HG03342 (cell line): ENCODE measurements at regions not wholly inside any gene's neighbourhood (a gene's known extent, or its start where the extent isn't known, plus 50 kb on each side); places are given as distances from the start of the nearest gene placed in this dataset.
"Not testable (repeated sequence)": the region's sequence is repeated elsewhere in the genome, so short reads cannot be mapped to it uniquely, and the experiment has no call there.

Experiments used
- ATAC-seq: cut with Tn5 transposase; IDR thresholded peaks from one replicate; pipeline ENCODE4 v1.9.1; 2021; ENCODE audit warnings: mild to moderate bottlenecking, moderate library complexity; ENCODE audit not compliant: unreplicated experiment

DNA sequence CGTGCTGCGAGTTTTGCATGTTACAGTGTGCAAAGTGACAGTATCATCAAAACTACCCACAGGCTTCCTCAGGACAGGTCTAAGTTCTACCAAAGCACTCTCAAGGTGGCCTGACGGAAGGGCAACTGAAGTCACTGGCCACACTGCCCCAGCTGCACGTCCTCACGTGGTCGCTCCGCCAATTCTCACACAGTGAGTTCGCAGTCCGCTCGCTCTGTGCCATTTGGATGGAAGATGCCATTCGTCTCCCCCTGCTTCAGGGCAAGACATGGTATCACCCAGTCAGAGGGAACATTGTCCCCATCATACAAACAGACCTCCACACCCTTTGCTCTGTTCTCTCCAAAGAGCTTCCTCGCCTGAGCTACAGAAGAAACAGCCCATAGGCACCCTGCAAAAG is 109.6 kb upstream of the COBL start:
- no peak for ATAC-seq

DNA sequence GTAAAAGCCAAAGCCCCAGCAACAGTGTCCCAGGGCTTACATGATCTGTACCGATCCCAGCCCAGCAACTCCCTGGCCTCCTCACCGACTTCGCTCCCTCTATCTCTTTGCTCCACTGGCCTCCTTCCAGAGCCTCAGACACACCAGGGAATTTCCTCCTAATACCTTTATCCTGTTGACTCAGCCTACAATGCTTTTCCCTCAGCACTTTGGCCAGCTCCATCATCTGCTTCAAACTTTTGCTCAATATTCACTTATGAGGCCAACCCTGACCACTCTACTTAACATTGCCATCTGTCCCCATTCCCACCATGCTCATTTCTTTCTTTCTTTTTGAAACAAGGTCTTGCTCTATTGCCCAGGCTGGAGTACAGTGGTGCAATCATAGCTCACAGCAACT is 93.3 kb upstream of the COBL start:
- not testable (repeated sequence) for ATAC-seq

DNA sequence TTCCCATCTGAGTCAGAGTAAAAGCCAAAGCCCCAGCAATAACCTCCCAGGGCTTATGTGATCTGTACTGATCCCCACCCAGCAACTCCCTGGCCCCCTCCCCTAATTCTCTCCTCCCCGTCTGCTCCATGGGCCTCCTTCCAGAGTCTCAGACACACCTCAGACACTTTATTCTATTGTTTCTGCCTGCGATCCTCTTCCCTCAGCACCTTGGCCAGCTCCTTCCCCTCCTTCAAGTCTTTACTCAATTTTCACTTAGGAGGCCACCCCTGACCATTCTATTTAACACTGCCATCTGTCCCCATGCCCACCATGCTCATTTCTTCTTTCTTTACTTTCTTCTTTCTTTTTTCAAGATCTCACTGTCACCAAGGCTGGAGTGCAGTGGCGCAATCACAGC is 81.0 kb upstream of the COBL start:
- ATAC-seq = not testable (repeated sequence)

DNA sequence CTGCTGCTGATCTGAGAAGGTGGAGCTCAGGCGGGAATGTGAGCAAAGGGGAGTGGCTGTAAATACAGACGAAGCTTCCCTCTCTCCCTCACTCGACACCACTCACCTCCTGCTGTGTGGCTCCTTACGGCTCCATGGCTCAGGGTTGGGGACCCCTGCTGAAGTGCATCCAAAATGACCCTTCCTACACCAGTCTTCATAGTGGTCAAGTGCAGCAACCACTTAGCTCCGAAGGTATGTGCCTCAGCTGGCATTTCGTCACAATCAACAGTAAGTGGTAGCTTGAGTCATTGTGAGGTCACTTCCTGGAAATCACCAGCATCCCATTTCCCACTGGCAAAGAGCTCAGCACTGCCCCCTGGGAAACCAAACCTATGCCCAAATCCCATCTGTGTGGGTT is 76.4 kb upstream of the COBL start:
- ATAC-seq = not testable (repeated sequence)

DNA sequence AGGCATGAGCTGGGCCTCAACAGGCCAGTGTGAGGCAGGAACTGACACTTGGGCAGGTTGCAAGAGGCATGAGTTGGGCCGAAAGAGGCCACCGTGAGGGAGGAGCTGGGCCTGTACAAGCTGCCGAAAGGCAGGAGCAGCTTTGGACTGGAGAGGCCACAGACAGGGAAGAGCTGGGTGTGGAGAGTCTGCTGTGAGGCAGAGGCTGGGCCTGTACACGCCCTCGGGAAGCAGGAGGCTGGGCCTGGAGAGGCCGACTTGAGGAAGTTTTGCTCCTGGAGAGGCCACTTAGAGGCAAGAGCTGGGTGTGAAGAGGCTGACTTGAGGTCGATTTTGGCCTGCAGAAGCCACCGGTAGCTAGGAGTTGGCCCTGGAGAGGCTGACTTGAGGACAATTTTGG is 73.3 kb upstream of the COBL start:
- ATAC-seq = not testable (repeated sequence)

DNA sequence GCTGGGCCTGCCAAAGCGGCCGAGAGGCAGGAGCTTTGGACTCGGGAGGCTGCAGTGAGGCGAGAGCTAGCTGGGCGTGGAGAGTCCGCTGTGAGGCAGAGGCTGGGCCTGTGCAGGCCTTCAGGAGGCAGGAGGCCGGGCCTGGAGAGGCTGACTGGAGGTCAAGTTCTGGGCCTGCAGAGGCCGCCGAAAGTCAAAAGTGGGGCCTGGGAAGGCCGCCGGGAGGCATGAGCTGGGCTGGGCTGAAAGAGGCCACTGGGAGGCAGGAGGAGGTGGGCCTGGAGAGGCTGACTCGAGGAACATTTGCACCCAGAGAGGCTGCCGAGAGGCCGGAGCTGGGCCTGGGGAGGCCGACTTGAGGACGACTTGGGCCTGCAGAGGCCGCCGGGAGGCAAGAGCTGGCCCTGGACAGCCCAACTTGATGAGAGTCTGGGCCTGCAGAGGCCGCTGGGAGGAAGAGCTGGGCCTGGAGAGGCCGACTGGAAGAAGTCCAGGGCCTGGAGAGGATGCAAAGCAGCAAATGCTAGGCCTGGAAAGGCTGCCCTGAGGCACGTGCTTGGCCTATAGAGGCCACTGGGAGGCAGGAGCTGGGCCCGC is 72.7 kb upstream of the COBL start:
- ATAC-seq = not testable (repeated sequence)

DNA sequence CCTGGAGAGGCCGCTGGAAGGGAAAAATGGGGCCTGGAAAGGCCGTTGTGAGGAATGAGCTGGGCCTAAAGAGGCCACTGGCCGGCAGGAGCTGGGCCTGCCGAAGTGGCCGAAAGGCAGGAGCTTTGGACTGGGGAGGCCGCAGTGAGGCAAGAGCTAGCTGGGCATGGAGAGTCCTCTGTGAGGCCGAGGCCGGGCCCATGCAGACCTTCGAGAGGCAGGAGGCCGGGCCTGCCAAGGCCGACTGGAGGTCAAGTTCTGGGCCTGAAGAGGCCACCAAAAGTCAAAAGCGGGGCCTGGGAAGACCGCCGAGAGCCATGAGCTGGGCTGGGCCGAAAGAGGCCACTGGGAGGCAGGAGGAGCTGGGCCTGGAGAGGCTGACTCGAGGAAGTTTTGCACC is 71.6 kb upstream of the COBL start:
- ATAC-seq = not testable (repeated sequence)

DNA sequence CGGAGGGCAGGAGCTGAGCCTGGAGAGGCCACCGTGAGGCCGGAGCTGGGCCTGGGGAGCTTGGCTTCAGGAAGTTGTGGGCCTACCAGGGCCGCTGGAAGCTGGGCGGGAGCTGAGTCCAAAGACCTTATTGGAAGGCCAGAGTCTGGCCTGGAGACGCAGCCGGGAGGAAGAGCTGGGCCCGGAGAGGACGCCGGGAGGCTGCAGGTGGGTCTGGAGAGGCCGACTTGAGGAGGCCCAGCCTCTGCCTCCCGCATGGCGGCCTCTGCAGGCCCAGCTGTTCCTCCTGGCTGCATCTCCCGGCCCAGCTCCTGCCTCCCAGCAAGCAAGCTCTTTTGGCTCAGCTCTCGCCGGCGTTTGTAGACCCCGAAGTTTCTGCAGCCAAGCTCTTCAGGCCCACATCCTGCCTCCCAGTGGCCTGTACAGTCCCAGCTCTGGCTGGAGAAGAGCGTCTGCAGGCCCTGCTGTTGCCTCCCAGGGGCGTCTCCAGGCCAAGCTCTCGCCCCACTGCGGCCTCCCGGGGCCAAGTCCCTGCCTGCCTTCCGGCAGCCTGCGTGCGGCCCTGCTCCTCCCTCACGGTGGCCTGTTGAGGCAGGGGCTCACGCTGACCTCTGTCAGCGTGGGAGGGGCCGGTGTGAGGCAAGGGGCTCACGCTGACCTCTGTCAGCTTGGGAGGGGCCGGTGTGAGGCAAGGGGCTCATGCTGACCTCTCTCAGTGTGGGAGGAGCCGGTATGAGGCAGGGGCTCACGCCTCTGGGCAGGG is 70.4 kb upstream of the COBL start:
- not testable (repeated sequence) for ATAC-seq

DNA sequence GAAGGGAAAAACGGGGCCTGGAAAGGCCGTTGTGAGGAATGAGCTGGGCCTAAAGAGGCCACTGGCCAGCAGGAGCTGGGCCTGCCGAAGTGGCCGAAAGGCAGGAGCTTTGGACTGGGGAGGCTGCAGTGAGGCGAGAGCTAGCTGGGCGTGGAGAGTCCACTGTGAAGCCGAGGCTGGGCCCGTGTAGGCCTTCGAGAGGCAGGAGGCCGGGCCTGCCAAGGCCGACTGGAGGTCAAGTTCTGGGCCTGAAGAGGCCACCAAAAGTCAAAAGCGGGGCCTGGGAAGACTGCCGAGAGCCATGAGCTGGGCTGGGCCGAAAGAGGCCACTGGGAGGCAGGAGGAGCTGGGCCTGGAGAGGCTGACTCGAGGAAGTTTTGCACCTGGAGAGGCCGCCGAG is 69.6 kb upstream of the COBL start:
- not testable (repeated sequence) for ATAC-seq

DNA sequence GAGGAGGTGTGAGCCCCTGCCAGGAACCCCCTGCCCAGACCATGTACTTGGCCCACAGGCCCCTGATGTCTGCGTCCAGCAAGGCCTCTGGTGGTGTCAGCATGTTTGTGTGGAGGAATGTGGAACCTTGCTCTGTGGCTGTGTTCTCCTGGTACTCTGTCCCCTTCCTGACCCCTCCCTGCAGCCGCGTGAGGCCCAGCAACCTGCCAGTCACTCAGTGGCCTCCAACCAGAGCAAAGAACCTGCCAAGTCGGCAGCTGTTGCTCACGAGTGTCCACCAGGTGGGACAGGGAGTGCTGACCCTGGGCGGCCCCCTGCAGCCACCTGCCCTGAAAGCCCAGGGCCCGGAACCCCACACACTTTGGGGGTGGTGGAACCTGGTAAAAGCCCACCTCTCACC is 65.6 kb upstream of the COBL start:
- not testable (repeated sequence) for ATAC-seq

DNA sequence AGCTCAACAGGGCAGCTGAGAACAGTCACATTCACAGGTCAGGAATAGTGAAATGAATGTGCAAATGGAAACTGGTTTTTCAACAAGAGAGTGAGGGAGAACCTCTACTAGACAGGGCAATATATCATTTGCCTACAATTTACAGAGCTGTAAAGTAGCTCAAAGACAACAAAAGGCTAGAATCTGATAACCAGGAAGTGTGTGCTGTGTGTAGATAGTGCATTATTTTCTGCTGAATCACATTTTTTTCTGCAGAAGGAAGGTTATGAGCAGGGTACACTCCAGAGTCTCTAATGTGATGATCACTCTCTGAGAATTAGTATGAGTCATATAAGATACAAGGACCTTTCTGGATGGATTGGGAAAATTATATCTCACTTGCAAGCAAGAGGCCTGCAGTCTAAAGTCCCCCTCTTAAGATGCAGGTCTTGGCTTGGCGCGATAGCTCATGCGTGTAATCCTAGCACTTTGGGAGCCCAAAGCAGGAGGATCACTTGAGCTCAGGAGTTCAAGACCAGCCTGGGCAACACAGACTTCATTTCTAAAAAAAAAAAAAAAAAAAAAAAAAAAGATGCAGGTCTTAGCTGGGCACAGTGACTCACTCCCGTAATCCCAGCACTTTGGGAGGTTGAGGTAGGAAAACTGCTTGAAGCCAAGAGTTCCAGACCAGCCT is 59.9 kb upstream of the COBL start:
- no peak for ATAC-seq

DNA sequence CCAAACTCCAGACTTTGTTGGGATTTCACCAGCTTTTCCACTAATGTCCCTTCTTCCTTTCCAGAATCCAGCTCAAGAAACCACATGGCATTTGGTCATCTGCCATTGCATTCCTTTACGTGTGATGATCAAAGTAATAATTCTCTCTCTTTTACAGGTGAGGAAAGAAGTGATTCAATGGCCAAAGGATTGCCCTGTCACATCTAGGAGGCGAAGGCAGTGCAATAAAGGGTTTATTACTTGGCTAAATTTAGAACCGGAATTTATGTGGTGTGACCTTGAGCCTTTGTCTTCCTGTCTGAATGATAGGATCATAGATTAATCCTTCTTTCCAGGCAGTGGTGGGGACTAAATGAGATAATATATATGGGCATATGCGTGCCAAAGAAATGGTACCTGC is 58.3 kb upstream of the COBL start:
- ATAC-seq = no peak

DNA sequence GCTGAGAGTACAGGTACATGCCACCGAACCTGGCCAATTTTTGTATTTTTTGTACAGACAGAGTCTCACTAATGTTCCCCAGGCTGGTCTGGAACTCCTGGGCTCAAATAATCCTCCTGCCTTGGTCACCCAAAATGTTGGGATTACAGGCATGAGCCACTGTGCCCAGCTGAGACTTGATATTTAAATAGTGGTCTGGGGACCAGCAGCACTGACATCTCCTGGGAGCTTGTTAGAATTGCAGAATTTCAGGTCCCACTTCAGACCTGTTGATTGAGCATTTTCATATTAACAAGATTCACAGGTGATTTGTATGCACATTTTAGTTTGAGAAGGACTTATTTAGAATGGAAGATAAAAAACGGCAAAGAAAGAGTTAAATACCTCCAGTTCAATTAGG is 57.0 kb upstream of the COBL start:
- ATAC-seq = not testable (repeated sequence)

DNA sequence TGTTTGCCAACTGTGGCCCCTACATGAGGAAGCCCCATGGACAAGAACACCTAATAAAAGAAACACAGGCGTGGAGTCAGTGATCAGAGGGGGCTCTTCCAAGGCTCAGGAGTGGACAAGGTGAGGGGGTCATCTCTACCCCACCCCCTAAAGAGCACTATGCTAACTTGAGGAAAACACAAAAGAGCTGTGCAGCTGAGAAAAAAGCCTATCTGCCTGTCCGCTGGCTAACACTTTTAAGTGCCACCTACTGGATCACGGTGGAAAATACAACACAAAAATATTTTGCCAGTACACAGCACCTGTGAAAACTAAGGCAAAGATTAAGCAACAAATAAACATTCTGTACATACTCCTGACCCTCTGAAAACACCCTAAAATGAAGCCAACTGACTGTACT is 53.1 kb upstream of the COBL start:
- peak; percentile 50 for ATAC-seq

DNA sequence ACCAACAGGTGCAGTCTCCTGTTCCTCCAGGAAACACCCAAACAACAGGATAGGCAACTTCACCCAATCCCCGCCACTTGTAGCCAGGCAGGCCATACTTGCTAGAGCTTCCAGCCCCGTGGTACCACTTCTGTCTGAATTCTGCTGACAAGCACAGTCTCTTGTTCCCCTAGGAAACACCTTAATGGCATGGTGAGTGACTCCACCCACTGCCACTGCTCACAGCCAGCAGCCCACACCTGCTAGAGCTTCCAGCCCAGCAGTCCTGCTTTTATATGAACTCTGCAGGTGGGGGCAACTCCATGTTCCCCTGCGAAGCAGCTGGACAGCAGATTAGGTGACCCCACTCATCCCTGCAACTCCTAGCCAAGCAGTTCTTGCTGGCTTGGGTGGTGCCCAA is 52.6 kb upstream of the COBL start:
- not testable (repeated sequence) for ATAC-seq

DNA sequence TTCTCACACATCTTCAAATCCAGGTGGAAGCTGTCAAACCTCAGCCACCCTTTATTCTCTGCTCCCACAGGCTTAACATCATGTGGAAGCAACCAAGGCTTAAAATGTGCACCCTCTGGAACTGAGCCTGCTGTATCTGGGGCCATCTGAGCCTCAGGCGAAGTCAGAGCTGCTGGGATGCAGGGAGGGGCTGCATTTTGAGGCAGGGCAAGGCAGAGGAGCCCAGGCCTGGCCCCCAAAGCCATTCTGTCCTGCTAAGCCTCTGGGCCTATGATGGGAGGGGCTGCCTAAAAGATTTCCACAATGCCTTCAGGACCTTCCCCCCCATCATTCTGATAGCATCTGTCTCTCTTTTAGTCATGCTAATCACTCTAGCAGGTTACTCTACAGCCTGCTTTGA is 51.7 kb upstream of the COBL start:
- ATAC-seq = no peak

DNA sequence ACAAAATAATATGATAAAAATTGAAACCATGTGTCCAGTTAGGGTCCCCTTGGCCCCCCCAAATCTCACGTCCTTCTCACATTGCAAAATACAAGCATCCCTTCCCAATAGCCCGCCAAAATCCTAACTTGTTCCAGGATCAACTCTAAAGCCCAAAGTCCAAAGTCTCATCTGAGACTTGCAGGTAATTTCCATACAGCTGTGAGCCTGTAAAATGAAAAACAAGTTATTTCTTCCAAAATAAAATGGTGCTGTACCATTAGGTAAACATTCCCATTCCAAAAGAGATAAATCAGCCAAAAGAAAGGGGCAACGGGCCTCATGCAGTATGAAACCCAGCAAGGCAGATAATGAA is 51.0 kb upstream of the COBL start:
- no peak for ATAC-seq

DNA sequence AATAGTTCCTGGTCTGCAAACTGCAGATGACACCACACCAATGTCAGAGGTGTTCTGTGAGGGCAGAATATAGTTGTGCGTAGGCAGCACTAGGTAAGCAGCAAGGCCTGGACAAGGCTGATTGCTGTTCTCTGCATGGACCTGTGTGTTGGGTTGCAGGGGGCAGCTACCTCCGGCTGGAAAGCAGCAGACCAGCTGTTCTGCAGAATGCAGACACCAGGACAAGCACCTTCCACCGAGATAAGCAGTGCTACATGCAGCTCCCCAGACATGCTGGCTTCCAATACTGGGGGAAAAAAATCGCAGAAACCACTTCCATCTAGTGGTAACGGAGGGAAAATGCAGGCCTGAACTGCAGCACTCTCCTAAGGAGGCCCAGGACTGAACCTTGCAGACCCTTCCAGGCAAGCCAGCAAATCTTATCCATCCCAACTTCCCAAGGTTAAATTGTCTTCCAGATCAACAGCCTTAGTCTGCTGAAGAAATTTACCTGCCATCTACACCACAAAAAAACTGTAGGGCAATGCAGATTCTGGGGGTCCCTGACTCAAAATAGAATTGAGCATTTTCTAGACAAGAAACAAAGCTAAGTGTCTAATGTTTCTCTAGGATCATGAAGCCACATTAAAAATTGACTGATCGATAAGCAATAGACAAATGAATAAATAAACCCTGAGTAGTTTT is 50.5 kb upstream of the COBL start:
- no peak for ATAC-seq
